Activated B cell treated with CpG ODN at 0.5 μM for 24 hours (primary cell): ENCODE measurements at regions not wholly inside any gene's neighbourhood (a gene's known extent, or its start where the extent isn't known, plus 50 kb on each side); places are given as distances from the start of the nearest gene placed in this dataset.

Source experiments
- ATAC-seq: fragments of 200-7000 bp; cut with Tn5 transposase; one replicate; pipeline ENCODE4 v1.10.0; 2021; ENCODE audit warnings: low read depth, mild to moderate bottlenecking, moderate library complexity
- CTCF ChIA-PET: fragments of 350-600 bp; sonication (Branson Sonifier 250); formaldehyde crosslinking; loops from one replicate; lab custom pipeline; 2021; ENCODE audit warnings: antibody characterized with exemption; lab: Charles Lee
- POLR2A ChIA-PET: fragments of 350-600 bp; sonication (Branson Sonifier 250); formaldehyde crosslinking; loops from one replicate; lab custom pipeline; 2021; ENCODE audit warnings: antibody characterized with exemption; lab: Charles Lee
- DNase-seq: peaks from one replicate; pipeline ENCODE4 v3.0.0; 2022
- H3K27ac Mint-ChIP-seq: one replicate; pipeline ENCODE4 v1.8.0; 2020; ENCODE audit warnings: mixed read lengths
- H3K27me3 Mint-ChIP-seq: one replicate; pipeline ENCODE4 v1.8.0; 2021; ENCODE audit warnings: mixed read lengths
- H3K36me3 Mint-ChIP-seq: one replicate; pipeline ENCODE4 v1.8.0; 2021; ENCODE audit warnings: low read depth, mixed read lengths
- H3K4me1 Mint-ChIP-seq: one replicate; pipeline ENCODE4 v1.8.0; 2021; ENCODE audit warnings: mixed read lengths
- H3K4me3 Mint-ChIP-seq: one replicate; pipeline ENCODE4 v1.8.0; 2020; ENCODE audit warnings: mild to moderate bottlenecking, mixed read lengths
- H3K9me3 Mint-ChIP-seq: one replicate; pipeline ENCODE4 v1.8.0; 2020; ENCODE audit warnings: mixed read lengths
- intact Hi-C: fragments of 100-400 bp; cut with micrococcal nuclease; formaldehyde crosslinking; loops from one replicate; pipeline ENCODE4 v1.15.1; 2024
- TF ChIP-seq, protein P1 (sequence below): fragments of 200-600 bp; IDR thresholded peaks from one replicate; pipeline ENCODE4 v1.8.0; 2022; ENCODE audit warnings: antibody characterized with exemption, mild to moderate bottlenecking

DNA sequence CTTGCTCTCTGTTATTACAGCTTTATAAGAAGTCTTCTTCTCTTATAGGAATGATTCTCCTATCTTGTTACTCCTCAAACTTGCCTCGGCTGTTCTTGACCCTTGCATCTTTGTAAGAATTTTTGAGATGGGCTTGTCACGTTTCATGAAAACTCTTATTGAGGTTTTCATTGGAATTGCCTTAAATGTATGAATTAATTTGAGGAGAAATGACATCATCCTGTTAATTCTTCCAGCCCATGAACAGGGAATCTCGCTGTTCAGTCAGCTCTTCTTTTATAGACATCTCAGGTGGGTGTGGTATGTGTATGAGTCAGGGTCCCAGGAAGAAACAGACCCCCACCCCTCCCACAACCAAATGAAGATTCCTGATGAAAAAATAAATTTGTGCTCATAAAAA, 107.1 kb upstream of the MYL2 start:
- ATAC-seq, result no peak
- TF ChIP-seq, protein P1, sequence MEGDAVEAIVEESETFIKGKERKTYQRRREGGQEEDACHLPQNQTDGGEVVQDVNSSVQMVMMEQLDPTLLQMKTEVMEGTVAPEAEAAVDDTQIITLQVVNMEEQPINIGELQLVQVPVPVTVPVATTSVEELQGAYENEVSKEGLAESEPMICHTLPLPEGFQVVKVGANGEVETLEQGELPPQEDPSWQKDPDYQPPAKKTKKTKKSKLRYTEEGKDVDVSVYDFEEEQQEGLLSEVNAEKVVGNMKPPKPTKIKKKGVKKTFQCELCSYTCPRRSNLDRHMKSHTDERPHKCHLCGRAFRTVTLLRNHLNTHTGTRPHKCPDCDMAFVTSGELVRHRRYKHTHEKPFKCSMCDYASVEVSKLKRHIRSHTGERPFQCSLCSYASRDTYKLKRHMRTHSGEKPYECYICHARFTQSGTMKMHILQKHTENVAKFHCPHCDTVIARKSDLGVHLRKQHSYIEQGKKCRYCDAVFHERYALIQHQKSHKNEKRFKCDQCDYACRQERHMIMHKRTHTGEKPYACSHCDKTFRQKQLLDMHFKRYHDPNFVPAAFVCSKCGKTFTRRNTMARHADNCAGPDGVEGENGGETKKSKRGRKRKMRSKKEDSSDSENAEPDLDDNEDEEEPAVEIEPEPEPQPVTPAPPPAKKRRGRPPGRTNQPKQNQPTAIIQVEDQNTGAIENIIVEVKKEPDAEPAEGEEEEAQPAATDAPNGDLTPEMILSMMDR, result no peak
- Mint-ChIP-seq H3K36me3 (no peaks in the 10 kb centered on the region), H3K4me3 (no peak overlapping the region), H3K4me1 (peaks cover 1% of the 10 kb centered on the region), H3K27me3 (peaks cover 64% of the 10 kb centered on the region), H3K9me3 (no peaks in the 10 kb centered on the region), H3K27ac (no peak overlapping the region)
- DNase-seq, result no peak
- POLR2A ChIA-PET, result no interaction called here
- intact Hi-C loops, result no loop called here
- CTCF ChIA-PET, result no interaction called here

DNA sequence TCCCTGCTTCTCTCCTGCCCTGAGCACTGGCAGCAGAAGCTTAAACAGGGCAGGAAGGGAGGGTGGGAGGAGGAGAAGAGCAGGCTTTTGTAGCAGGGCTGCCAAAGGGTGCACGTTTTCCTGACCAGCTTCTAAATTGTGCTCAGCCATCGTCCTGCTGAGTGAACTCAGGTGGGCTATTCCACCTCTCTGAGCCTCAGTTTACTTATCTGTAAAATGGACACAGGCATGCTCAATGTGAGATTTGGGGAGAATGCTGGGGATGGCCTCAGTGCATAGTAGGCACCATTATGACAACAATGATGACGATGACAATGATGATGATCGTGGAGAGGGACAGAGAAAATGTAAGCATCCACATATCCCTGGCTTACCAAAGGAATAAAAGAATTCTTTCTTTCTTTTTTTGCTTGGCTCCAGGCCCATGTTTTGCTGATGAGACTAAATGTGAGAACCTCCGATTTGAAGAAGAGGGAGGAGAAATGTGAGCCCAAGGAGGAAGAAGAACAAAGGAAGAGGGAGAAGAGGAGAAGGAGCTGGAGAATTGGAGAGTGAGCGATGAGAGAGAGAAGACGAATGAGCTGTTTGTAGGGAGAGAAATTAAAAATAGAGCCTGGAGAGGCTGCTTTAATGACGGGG, 105.5 kb upstream of the MYL2 start:
- H3K27ac Mint-ChIP-seq, result no peak overlapping the region
- TF ChIP-seq, protein P1, result no peak
- no peaks in the 10 kb centered on the region for H3K4me1 Mint-ChIP-seq
- CTCF ChIA-PET, result no interaction called here
- ATAC-seq (no peak), DNase-seq (no peak)
- intact Hi-C loops, result no loop called here
- H3K4me3 Mint-ChIP-seq, result no peak overlapping the region
- no peaks in the 10 kb centered on the region for H3K9me3 Mint-ChIP-seq
- peaks cover 56% of the 10 kb centered on the region for H3K27me3 Mint-ChIP-seq
- no peaks in the 10 kb centered on the region for H3K36me3 Mint-ChIP-seq
- POLR2A ChIA-PET, result no interaction called here

DNA sequence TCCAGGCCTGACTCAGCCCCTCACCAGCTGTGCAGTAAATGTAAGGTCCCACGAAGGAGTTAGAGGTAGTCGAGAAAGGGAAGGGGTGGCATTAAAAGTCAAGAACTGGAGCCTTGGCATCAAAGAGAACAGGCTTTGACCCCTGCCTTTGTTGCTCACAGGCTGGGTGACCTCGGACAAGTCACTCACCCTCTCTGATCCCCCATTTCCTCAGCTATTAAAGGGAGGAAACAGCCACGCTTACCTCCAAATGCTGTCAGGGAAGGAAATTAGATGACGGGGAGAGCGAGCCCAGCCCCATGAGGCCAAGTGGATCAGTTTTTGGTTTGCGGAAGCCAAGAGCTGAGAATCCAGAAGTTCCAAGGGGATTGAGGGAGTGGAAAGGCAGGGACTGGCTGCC, 104.9 kb upstream of the MYL2 start:
- Mint-ChIP-seq H3K4me3 (no peak overlapping the region), H3K4me1 (no peaks in the 10 kb centered on the region), H3K27ac (no peak overlapping the region), H3K27me3 (peaks cover 50% of the 10 kb centered on the region), H3K36me3 (no peaks in the 10 kb centered on the region), H3K9me3 (no peaks in the 10 kb centered on the region)
- TF ChIP-seq, protein P1, result no peak
- ChIA-PET CTCF (no interaction called here), POLR2A (no interaction called here)
- ATAC-seq, result no peak
- DNase-seq, result no peak
- intact Hi-C loops, result no loop called here

DNA sequence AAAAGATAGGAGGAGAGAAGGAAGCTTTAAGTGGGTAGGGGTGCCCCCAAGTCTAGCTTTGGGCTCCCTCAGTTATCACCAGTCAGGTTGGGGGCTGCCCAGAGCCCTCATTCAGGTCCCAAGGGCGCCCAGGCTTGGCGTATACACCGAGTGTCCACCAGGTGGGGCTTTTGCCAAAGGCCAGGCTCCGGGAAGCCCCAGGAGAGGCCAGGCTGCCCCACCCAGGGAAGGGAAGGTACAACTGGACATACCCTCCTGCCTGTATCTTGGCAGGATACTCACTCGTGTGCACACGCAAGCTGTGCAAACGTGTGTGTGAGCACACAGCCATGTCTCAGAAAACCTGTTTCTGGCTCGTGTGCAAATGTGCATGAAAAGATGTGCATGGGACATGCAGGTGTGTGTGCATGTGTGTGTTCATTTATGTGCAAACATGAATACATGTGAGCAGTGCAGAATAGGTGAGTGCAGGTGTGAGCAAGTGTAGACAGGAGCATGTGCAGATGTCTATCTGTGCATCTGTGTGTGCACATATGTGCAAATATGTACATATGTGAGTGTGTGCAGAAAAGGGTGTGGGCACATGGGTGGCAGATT, 103.9 kb upstream of the MYL2 start:
- ChIA-PET CTCF (no interaction called here), POLR2A (no interaction called here)
- peaks cover 43% of the 10 kb centered on the region for H3K27me3 Mint-ChIP-seq
- no peaks in the 10 kb centered on the region for H3K36me3 Mint-ChIP-seq
- no peak overlapping the region for H3K27ac Mint-ChIP-seq
- intact Hi-C loops, result loop anchor here (1.0 kb wide), 1 partner anchor 275 kb away; no protein-coding TSS in a partner anchor
- H3K9me3 Mint-ChIP-seq, result no peaks in the 10 kb centered on the region
- peak; percentile 54 for ATAC-seq
- no peak for DNase-seq
- H3K4me1 Mint-ChIP-seq, result no peaks in the 10 kb centered on the region
- TF ChIP-seq, protein P1, result no peak
- no peak overlapping the region for H3K4me3 Mint-ChIP-seq

DNA sequence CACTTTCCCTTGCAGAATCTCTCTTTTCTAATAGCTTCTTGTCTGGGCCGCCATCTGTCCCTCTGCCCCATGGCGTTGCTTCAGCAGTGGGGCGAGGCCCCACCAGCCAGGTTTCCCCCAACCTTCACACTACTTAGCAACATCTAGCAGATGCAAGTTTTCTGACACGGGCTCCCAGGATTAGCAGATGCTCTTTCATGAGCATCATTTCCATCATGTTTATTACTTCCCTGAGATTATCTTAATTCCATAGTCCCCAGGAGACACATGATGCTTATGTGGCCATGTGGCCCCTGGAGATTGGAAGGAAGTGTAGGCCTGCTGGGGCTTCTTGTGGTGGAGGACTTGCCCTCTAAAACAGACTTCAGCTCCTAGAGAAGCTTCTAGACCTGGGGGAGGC, 102.0 kb upstream of the MYL2 start:
- Mint-ChIP-seq H3K9me3 (no peaks in the 10 kb centered on the region), H3K27me3 (peaks cover 36% of the 10 kb centered on the region), H3K4me3 (no peak overlapping the region), H3K27ac (no peak overlapping the region), H3K4me1 (no peaks in the 10 kb centered on the region), H3K36me3 (no peaks in the 10 kb centered on the region)
- POLR2A ChIA-PET, result no interaction called here
- TF ChIP-seq, protein P1, result no peak
- ATAC-seq (no peak), DNase-seq (no peak)
- CTCF ChIA-PET, result no interaction called here
- intact Hi-C loops, result no loop called here
